GM19023 (cell line): ENCODE measurements at regions not wholly inside any gene's neighbourhood (a gene's known extent, or its start where the extent isn't known, plus 50 kb on each side); places are given as distances from the start of the nearest gene placed in this dataset.
"Not testable (repeated sequence)": the region's sequence is repeated elsewhere in the genome, so short reads cannot be mapped to it uniquely, and the experiment has no call there.

Source experiments
- ATAC-seq: cut with Tn5 transposase; IDR thresholded peaks from one replicate; pipeline ENCODE4 v1.9.1; 2021; ENCODE audit warnings: mild to moderate bottlenecking, moderate library complexity; ENCODE audit not compliant: unreplicated experiment

- ATAC-seq: no peak
Measured at GRCh38 chr13:79645569-79645968, 164.6 kb downstream of the NDFIP2 start.

GRCh38 chr13:79642596-79642995, 161.6 kb downstream of the NDFIP2 start:
- ATAC-seq: no peak

- no peak for ATAC-seq
Measured at GRCh38 chr13:79637133-79637763, 156.3 kb downstream of the NDFIP2 start.

- ATAC-seq: no peak
Measured at GRCh38 chr13:79631051-79631659, 150.2 kb downstream of the NDFIP2 start.

- no peak for ATAC-seq
Measured at GRCh38 chr13:79628463-79628862, 147.5 kb downstream of the NDFIP2 start.

- no peak for ATAC-seq
Measured at GRCh38 chr13:79626924-79627323, 146.0 kb downstream of the NDFIP2 start.

GRCh38 chr13:79625517-79625916, 144.6 kb downstream of the NDFIP2 start:
- no peak for ATAC-seq

- no peak for ATAC-seq
Measured at GRCh38 chr13:79621902-79622301, 140.9 kb downstream of the NDFIP2 start.

GRCh38 chr13:79621449-79621848, 140.5 kb downstream of the NDFIP2 start:
- ATAC-seq: no peak

GRCh38 chr13:79614250-79614918, 133.4 kb downstream of the NDFIP2 start:
- ATAC-seq: no peak

GRCh38 chr13:79612604-79613003, 131.6 kb downstream of the NDFIP2 start:
- no peak for ATAC-seq

GRCh38 chr13:79607895-79608294, 126.9 kb downstream of the NDFIP2 start:
- ATAC-seq: not testable (repeated sequence)
